Brain pericyte (primary cell): ENCODE measurements at regions not wholly inside any gene's neighbourhood (a gene's known extent, or its start where the extent isn't known, plus 50 kb on each side); places are given as distances from the start of the nearest gene placed in this dataset.

Experiments
- DNase-seq: peaks from one replicate; pipeline ENCODE4 v3.0.0-alpha.2; 2012; ENCODE audit warnings: low read depth, low spot score

DNA sequence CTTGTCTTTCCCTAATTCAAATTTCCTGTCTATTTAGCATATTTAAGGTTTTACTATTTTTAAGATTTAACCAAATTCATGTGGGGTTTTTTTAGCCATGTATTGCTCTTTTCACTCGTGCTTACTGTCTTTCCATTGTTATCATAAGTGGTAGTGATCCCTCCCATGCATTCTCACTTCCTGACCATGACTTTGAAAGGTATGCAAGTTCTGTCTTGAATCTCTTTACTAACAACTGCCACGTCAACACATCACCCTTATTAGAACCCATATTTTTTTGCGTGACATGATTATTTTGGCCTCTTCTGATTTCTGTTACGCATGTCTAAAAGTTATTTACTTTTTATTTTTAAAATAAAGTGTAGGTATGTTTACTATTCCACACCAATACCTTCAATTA, 94.7 kb upstream of the CDH6 start:
- no peak for DNase-seq

DNA sequence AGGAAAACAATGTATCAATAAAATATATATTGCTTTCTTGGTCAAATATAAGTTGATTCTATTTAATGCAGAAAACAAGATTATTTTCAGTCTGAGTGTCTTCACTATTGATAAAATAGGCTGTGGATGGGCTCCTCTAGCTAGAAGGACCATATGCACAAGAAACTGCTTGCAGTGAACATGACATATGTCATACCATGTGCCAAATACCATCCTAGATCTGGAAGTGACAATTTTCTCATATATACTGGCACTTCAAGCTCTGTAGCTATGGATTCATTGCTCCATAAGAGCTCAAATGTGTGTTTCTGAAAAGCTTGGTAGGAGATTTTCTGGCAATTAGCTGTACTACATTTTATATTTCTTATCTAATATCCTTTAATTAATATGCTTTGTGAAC, 95.6 kb upstream of the CDH6 start:
- DNase-seq, result no peak

DNA sequence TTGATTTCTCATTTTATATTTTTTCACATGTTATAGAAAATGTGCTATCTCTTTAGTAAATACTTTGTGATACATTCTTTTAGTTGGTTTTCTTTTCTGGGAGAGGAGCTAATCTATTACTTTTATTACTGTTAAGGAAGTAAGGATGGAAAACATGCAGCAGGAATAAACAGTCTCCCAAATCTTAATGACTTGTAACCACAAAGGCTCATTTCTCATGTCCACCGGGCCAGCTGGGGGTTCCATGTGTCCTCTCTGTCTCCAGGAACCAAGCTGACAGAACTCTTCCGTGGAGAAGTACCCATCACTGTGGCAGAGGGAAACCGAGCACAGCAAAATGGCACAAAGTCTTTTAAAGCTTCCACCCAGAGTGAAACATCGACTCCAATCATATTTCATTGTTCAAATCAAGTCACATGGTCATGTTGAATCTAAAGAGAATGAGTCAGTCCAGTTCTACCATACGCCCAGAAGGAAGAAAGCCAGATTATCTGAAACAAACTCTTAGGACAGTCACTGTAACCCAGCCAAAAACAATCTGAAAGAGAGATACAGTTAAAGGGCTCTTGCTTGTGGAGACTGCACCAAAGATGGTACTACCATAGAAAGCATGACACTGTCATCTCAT, 97.1 kb upstream of the CDH6 start:
- DNase-seq, result no peak

GRCh38 chr5:31095796-31096195, 97.7 kb upstream of the CDH6 start:
- DNase-seq, result no peak

DNA sequence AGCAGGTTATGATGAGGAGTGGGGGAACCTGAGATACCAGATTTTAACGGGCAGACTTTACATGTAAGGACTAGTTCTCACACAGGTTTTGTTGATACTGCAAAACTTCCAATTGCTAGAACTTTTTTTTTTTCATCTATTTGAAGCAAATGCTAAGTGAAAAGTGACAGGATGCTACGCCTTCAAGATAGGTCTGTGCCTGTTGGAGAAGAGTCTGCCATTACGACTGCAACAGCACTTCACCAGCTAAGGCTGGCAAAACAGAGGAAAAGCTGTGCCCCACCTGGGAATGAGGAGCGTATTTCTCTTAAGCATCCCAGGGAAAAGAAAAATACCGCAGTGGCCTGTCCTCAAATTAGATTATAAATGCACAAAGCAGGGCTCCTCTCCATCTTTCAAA, 102.0 kb upstream of the CDH6 start:
- DNase-seq, result no peak

DNA sequence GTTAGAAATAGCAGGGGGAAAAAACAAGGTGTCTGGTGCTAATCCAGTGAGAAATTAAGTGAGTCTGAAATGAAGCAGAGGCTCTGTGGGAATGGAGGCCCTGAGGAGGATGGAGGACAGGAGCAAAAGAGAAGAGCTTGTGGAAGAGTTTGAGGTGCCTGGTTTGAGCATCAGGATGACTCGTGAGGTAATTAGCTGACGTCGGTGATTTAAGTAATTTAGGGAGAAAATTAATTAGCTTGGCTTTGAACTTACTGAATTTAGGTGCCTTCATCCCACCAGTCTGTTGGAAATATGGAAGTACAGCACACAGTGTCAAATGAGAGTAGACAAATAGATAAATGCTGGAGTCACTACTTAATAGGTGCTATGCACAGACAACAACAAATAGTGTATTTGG, 103.0 kb upstream of the CDH6 start:
- no peak for DNase-seq

- DNase-seq, result no peak
Measured at GRCh38 chr5:31086839-31087415, 106.6 kb upstream of the CDH6 start.

DNA sequence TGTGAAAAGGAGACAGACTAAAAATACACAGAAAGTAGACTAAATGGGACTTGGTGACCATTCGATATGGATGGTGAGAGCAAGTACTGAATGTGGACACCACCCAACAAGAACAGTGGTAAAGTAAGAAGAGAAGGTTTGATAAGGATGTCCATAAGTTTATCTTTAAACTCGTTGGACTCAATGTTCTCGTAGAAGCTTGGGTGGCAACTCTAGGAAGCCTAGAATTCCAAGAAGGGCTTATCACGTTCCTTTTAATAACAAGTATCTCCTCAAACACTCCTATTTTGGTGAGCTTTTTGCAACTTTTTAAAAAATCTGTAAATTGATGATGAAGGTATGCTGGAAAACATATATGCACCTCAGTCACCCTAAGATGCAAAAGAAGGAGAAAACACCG, 108.6 kb upstream of the CDH6 start:
- DNase-seq, result no peak

DNA sequence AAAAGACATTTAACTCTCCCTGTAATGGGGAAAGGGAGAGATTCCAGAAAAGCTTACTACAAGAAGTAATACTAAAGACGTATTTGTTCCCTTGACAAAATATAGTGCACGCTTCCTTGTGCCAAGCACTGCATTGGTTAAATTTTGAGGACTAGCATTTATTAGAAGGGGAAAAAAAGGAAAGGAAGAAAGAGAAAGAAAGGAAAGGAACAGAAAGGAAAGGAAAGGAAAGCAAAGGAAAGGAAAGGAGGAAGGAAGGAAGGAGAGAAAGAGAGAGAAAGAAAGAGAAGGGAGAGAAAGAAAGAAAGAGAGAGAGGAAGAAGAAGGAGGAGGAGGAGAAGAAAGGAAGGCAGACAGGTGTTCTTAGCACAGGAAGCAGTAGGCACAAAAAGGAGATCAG, 110.1 kb upstream of the CDH6 start:
- no peak for DNase-seq

- DNase-seq, result no peak
Measured at GRCh38 chr5:31079668-31080067, 113.8 kb upstream of the CDH6 start.

DNA sequence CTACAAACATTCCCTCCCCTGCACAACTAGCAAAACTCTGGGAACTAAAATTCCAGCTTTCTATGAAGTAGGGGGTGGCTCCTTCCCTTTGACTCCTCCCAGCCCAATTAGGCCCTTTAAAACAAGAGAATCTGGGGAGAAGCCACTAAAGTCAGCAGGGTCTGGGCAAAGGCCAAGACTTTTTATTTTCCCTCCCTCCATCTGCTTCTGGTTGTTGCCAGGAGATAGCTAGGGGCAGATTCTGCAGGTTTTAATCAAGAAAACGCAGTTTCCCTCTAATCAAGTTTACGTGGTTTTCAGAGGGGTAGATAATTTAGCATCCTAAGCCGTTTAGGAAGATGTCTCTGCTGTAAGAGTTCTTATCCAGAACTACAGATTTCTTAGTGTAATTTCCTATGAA, 114.5 kb upstream of the CDH6 start:
- no peak for DNase-seq

DNA sequence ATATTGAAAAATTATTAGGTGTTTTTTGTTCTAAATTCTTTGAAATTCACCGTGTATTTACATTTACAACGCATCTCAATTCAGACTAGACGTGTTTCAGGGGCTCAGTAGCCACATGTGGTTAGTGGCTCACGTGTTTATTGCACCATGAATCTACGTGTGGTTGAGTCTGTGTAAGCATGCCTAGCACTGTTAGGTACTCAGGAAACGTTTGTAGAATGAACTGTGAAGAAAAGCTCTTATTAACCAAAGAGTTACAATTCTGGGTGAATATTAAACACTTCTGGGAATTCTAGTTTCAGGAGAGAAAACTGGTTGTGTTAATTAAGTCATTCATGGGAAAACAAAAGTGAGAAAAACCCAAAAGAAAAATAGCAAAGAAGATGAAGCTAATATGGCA, 117.5 kb upstream of the CDH6 start:
- no peak for DNase-seq

- no peak for DNase-seq
Measured at GRCh38 chr5:31068287-31068686, 125.2 kb upstream of the CDH6 start.

GRCh38 chr5:31066655-31067328, 126.7 kb upstream of the CDH6 start:
- DNase-seq, result no peak

DNA sequence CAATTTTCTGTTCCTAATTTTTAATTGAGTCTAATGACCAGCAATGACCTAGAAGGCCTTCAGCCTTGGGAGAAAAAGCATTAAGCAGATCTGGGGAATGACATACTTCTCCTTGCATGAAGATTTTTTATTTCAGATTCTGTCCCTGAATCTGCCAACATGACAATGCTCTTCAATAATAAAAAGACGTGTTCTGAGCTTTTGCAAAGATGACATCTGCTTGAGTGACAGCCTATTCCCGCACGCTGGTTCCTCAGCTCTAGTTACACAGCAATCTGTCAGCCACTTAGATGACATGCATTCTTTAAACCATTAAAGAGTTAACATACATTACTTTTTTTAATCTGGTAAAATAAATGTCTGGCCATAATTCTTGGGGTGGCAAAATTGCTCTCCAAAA, 129.3 kb upstream of the CDH6 start:
- DNase-seq, result no peak

DNA sequence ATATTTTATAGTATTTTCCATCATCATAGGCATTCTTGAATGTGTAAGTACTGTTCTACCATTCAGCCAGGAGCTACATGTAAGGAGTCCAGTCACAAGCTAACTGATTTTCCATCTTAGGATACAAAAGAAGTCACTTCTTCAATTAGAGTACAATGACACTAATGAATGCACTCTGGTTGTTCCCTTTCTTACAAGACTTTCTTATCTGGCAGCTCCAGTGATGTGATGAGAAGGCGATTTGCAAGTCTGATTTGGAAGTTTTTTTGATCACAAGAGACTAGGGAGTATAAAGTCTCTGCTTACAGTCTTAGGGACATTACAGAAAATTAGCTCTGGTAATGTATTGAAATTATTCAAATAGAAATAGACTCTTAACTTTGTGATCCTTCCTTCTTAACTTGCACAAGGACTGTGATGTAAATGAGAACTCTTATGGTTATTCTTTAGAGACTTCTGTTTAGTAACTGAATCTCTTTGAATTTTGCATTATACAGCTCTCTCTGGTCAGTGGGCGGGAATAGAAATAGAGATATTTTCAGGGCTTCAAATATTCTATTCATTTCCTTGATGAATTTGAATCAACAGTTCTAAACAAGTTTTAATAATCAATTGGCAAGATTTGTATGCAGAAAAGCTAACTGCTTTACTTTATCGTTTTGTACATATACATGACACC, 130.4 kb upstream of the CDH6 start:
- no peak for DNase-seq

GRCh38 chr5:31059889-31060288, 133.6 kb upstream of the CDH6 start:
- DNase-seq, result no peak

GRCh38 chr5:31054453-31054852, 139.0 kb upstream of the CDH6 start:
- DNase-seq, result no peak

DNA sequence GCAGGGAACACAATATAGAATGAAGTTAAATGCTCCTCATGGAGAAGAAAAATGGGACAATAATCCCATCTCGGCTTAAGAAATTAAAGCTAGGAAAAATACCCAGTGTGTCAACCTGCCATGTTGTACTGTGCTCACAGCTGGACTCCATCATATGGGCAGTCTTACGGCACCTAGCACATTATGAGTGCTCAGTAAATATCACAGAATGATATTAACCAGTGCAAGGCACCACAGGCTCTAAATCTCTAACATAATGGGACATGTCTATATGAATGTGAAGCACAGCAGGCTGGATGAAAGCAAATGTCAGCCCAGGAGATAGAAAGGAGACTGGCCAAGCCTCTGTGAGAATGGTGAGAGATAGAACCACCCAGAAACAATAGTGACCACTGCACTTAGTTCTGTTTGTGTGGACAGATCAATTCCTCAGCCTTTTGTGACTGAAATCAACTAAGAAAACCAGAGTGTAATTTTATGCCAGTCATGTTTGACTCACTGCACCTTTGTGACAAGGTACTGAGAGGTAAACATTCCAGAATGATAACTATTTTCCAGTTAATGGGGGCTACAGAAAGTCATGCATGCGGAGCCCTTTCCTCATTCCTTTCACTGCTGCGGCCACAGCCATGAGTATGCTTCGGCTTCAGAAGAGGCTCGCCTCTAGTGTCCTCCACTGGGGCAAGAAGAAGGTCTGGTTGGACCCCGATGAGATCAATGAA, 140.4 kb upstream of the CDH6 start:
- no peak for DNase-seq

DNA sequence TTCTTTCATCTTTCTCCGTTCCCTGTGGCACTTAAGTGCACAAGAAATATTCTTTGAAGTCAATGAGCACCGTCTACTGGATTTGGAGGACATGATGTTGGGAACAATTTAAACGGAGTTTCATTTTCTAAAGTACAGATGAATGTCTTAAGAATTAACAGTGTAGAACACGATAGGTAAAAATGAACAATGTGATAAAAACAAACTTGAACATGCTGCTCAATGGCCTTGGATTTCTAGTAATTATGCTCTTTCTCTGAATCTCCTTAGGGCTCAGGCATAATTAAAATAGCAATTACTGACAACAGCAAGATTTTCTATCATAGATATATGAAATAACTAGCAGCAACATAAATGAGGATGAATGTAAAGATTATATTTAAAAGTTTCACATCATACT, 142.2 kb upstream of the CDH6 start:
- DNase-seq, result no peak

- no peak for DNase-seq
Measured at GRCh38 chr5:31049936-31050704, 143.4 kb upstream of the CDH6 start.
